ENCODE measurements at regions not wholly inside any gene's neighbourhood (a gene's known extent, or its start where the extent isn't known, plus 50 kb on each side); places are given as distances from the start of the nearest gene placed in this dataset.
A peak's percentile ranks its signal among the peaks of the same experiment; 100 is the strongest.

DNA sequence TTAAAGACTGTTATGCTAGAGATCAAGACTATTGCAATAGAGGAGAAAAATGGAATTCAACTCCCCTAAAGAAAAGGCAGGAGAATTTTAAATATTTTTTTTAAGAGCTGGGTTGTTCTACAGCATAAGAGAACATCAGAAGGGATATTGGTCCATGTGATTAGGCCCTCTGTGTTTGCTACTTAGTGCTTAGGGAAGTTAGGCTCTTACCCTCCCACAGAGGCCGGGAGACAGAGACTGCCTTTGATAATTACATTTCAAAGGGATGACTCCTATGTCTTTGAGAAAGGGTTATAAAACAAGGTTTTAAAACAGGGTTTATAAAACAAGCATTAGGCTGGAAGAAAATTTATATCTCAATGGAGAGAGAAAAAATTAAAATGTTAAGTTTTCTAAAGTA is 1248.1 kb upstream of the PCDH20 start:
- no peak for DNase-seq (ENCODE audit: low read depth)

DNA sequence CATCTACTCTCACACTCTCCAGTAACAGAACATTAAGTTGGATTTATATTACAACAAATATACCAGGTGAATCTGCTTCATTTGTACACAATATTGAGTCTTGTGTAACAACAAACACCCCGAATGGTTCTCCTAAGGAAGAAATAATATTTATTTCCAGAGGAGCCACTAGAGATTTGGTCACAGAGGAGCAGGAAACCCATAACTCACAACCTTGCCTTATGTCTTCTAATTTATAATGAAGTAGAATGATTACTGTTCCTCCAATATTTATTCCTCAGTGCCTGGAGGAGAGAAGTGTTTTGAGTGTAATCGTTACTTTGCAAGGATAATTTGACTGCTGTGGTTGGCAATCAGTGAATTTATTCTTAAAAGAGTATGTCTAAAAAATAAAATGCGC is 1243.7 kb upstream of the PCDH20 start:
- DNase-seq (ENCODE audit: low read depth), result no peak

DNA sequence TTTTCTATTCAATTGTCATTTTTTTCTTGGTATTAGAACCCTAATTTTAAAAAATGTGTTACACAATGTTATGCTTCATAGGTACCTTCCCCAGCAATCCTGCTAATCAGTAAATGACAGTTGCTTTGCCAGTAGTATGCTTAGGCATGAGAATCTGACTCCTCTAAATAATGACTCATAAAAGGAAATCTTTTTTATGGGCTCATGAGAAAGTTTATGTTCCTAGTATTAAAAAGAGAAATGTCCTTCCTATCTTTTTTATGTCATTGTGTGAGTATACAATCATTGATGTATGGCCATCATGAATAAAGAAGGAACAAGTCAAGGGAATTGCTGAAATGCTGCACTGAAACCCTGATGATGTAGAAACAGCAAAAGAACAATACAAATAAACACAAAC is 1237.7 kb upstream of the PCDH20 start:
- no peak for DNase-seq (ENCODE audit: low read depth)

DNA sequence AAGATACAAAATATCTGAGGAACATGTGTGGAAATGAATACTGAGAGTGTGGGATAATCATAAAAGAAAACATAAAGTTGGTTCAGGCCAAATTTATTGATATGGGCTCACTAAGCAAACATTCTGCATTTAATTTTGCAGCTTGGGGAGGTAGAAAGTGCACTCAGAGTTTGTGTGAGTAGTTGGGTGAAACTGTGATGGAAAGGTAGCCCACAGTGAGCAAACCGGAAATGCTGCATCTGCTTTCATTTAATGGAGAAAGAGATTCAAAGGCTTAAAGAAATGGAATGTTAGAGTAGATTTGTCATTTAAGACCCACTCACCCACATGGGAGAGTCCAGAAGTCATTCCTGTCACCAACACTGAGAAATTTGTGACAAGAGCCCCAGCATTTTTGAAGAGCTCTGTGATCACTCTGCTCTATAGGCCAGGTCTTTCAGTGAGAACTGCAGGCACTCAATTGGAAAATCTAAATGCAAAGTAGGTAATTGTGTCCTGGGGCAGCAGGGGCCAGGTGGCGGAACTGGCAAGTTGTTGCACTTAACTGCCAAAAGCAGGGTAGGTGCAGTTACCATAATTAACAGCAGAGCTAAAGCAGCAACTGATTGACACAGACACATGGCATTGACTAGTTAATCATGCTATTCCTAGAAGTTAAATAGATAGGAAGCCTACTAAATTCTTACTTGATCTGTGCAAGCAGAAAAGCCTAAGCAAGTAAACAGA is 1228.3 kb upstream of the PCDH20 start:
- no peak for DNase-seq (ENCODE audit: low read depth)

DNA sequence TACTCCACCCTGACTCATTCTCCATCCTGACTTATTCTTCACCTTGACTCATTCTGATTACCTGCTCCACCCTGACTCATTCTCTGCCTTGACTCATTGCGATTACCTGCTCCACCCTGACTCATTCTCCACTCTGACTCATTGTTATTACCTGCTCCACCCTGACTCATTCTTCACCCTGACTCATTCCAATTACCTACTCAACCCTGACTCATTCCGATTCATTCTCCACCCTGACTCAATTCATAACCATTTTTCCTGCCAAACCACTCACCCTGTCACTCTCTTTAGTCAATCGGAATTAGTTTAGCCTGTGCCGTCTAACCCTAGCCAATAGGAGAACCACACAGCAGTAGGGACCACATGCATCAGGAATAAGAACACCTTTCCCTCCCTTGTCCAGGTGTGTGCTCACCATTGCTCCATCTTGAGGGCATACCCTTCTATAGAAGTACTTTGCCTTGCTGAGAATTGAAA is 1227.4 kb upstream of the PCDH20 start:
- DNase-seq (ENCODE audit: low read depth), result peak; percentile 25

DNA sequence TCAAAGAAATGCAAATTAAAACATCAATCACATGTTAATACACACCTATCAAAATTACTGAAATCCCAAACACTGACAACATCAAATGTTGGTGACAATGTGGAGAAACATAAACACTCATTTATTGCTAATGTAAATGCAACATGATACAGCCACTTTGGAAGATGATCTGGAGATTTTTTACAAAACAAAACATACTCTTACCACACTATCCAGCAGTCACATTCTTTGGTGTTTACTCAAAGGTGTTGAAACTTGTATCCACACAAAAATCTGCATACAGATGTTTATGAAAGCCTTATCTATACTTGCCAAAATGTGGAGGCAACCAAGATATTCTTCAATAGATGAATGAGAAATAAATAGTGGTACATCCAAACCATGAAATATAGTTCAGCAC is 1219.5 kb upstream of the PCDH20 start:
- DNase-seq (ENCODE audit: low read depth), result no peak

DNA sequence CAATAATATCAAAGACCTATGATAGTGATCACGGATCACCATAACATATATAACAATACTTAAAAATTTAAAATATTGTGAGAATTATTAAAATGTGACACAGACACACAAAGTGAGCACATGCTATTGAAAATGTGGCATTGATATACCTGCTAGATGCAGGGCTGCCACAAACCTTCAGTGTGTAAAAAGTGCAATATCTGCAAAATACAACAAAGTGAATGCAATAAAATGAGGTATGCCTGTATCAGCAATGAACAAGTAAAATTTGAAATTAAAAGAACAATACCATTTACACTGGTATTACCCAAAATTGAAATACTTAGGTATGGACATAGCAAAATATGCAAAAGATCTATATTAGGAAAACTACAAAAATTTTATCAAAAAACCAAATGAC is 1217.8 kb upstream of the PCDH20 start:
- DNase-seq (ENCODE audit: low read depth), result no peak

DNA sequence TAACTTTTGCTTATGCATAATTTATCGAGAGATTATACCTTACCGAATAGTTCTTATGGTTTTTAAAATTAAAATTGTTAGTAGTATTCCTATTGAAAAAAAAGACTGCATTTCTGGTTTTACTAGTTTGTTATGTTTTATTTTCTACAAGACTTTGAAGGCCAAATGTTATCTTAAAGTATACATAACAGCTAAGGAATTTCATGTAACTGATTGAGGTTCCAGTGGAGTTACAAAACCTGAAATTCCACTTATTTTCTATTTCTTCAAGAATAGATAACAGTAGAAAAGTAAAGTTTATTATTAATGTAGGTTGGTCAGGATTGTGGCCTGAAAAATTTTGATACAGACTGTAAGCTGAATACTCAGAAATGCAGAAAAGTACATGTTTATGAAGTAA is 1216.0 kb upstream of the PCDH20 start:
- DNase-seq (ENCODE audit: low read depth), result no peak

DNA sequence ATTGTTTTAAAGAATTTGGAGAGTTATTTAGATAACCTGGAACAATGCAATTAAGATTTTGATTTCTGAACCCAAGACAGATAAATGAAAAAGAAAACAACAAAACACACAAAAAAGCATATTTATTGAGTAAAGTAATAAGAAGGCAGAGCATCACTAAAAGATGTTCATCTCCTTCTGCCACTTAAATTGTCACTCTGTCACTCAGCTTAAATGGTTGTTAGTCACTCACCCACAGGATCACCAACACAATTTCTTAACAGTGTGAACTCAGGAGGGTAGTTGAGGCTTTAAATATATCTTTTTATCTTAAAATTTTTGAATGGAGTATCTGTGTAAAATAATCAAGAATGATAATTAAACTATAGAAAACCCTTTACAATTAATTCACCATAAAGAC is 1215.5 kb upstream of the PCDH20 start:
- DNase-seq (ENCODE audit: low read depth), result no peak

DNA sequence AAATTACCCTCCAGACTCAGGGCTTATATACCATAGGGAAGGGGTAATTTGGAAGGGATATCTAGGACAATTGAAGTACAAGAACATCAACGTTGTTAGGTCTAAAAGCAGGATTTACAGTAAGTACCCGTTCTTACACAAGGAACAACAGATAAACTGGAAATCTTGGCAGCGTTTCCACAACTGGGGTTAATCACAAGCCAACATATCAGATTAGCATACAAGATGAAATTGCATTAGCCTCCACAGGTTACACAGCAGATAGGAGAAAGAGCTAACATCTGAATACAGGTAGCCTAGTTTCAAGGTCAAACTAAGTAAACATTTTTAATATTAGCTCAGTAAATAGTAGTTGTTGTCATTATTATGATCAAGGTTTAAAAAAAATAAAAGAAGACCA is 1214.0 kb upstream of the PCDH20 start:
- no peak for DNase-seq (ENCODE audit: low read depth)

DNA sequence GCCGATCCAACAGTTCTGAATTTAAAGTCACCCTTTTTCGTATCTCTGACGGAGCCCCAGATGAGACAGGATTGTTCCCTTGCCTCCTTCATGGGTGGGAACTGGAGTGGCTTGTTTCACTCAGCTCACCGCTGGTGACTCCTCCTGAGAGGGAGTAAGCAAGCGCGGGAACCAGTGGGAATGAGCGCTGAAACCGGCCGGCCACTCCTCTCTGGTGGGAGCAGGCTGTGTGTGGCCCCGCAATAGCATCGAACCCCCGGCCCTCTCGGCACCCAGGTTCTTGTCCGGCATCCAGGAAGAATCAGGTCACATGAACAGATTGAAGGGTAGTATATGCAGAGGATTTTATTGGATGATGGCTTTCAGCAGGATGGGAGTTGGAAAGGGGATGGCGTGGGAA is 1211.6 kb upstream of the PCDH20 start:
- no peak for DNase-seq (ENCODE audit: low read depth)

DNA sequence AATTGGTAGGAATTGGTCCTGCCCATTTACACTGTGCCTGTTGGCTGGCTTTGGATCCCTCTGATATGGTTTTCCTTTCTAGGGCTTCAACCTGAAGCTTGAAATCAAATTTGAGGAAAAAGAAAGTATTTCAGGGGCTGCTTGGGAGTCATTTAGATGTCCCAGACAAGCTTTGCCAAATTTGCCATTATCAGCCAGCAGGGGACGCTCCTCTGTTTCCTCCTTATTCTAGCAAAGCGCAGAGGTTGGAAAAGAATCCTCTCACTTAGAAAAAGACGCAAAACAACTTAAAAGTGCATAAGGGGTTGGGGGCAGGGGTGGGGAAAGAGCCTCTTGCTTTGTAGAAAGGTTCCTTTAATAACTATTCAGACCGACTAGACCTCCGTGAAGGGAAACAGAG is 1211.1 kb upstream of the PCDH20 start:
- no peak for DNase-seq (ENCODE audit: low read depth)

DNA sequence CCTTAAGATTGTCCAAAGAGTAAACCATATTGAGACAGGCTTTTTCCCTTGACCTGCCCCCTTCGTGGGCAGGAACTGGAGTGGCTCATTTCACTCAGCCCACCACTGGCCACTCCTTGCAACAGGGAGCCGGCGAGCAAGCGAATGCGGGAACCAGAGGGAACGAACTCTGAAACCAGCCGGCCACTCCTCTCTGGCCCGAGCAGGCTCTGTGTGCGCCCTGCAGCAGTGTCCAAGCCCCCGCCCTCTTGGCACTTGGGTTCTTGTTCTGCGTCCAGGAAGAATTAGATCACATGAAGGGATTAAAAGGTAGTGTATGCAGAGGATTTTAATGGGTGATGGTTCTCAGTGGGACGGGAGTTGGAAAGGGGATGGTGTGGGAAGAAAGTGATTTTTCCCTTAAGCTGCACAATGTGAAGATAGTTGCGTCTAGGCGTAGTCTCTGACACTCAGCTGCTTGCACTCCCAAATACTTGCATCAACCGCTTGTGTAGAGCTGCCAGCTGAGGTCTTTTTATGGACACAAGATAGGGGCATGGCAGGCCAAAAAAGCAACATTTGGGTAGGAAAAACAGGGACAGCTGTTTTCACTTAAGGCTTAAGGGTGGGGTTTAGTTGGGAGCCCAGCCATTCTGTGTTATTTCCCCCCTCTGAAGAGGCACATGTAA is 1209.7 kb upstream of the PCDH20 start:
- no peak for DNase-seq (ENCODE audit: low read depth)

DNA sequence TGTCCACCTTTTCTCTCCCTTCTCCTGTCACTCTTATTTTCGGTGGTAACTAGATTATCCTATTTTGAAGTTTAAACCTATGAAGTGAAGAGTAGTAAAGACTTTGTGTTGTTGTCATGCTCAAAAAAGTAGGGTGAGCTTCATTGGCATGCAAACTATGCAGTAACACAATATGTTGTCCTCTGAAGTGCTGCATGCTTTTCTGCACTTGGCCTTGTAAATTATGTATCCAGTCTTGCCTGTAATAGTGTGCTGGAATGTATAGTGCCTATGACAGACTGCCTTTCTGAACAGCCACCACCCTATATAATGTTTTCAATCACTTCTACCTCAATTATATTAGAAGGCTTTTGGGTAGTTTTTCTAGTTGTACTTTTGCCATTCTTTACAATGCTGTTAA is 1198.2 kb upstream of the PCDH20 start:
- DNase-seq (ENCODE audit: low read depth), result no peak

DNA sequence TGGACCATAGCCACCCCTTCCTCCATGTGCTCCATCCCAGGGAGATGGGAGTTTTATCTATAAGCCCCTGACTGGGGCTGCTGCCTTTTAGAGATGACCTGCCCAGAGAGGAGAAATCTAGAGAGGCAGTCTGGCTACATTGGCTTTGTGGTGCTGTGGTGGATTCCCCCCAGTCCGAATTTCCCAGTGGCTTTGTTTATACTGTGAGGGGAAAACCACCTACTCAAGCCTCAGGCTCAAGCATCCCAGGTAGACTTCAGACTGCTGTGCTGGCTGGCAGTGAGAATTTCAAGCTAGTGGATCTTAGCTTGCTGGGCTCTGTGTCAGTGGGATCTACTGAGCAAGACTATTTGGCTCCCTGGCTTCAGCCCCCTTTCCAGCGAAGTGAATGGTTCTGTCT is 1195.7 kb upstream of the PCDH20 start:
- no peak for DNase-seq (ENCODE audit: low read depth)

DNA sequence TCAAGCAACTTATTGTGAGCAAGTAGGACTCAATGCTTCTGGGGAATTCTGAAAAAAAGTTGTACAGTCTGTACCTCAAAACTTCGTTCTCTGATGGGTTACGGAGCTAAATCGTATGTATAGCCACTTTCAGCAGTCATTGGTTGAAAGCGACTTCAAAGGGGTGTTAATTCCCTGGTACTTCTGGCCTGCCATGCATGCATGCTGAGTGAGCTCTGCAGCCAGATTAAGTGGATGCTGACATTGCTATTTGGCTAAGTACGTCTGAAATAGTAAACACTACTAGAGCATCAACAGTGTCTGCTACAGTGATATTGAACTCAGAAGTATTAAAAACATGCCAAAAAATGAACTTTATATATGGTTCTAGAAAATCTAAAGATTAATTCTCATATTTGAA is 1183.1 kb upstream of the PCDH20 start:
- DNase-seq (ENCODE audit: low read depth), result no peak

DNA sequence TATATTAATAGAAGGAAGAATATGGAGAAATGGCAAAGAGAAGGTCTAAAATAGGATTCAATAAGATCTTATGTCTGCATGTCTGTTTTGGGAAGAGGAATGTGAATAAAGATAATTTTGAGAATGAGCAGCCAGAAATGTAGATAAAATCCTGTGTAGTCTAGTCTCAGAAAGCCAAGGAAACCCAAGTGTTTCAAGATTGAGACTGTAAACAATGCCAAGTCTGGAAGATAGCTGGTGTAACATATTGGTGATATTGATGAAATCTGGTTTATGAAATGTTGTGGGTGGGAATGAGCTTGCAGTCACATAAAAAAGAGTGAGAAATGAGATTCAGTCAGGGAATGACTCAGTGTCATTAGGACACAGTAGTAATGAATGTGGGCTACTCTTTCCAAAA is 1180.3 kb upstream of the PCDH20 start:
- DNase-seq (ENCODE audit: low read depth), result no peak

DNA sequence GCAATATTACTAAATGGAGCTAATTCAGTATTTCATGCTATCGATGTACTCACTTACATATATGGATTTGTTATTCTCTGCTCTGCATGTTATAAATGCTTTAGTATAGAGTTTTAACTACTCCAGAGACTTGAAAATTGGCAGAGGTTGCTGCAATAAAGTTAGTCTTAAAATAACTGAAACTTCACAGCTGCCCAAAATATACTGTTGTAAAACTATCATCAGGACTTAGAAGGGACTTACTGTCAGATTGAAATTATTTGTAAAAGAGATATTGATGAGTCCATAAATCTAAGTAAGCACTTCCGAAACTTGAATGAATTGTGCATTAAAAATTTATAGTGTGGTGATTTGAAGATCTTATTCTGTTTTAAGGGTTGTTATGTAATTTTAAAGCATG is 1178.2 kb upstream of the PCDH20 start:
- DNase-seq (ENCODE audit: low read depth), result no peak

DNA sequence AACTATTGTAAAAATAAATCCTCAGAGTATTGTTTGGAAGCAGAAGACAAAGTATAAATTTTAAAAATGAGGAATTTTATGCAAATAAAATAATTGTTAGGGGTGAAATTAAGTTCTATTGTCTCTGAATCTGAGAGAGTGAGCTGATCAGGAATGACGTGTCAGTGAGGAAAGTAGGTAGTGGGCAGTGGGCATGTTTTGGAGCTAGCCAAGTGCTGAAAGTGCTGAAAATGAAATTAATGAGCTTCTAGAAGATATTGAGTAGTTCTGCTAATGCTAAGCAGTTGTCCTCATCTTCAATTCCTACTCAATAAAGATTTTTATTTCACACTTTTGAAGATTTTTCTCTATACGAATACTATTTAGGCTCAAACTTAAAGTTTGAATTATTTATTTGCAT is 1167.8 kb upstream of the PCDH20 start:
- no peak for DNase-seq (ENCODE audit: low read depth)

DNA sequence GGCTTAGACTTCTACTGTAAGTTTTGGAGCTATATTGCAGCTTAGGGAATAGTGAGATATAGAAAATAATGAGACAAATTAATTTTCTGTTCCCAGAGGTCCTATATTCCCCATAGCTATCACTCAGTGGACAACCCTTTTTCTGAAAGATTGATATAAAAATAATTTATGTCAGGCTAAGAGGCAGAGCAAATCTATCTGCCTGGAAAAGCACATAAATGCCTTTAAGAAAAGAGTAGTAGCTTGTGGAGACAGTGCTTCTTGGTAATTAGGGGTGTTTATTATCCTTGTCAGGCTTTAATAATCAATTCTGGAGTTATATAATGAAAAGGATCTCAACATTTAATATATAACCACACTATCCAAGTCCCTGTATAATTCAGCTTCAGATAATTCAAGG is 1162.8 kb upstream of the PCDH20 start:
- DNase-seq (ENCODE audit: low read depth), result no peak

DNA sequence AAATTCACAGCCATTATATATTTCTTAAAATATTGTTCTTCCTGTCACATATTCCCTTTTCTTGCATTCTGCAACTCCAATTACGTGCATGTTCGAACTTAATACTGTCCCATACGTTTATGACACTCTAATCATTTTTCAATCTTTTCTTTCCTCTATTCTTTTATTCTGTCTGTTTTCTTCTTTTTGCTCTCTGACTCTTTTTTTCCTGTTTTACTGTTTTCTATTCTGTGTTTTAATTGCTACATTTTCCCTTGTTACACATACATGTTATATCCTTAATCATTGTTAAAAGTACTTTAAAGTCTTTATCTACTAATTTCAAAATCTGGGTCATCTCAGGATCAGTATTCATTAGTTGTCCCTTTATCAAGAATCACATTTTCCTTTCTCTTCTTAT is 1149.1 kb upstream of the PCDH20 start:
- DNase-seq (ENCODE audit: low read depth), result no peak

DNA sequence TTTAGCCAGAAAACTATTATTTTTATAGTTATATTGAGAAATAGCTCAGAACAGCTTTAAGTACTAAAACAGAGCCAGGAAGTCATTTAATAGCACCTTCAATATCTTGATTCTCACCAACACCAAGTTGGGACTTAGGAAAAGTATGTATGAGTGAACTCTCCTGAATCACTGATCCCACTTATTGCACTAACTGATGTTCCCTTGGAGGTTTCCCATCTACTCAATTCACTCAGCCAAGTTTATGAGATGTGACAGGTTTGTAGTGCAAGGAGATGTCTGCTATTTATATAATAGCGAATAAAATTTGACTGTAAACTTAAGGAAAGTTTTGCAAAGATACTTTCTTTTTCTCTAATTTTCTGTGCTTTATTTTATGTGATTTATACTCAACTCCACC is 1147.6 kb upstream of the PCDH20 start:
- DNase-seq (ENCODE audit: low read depth), result no peak

DNA sequence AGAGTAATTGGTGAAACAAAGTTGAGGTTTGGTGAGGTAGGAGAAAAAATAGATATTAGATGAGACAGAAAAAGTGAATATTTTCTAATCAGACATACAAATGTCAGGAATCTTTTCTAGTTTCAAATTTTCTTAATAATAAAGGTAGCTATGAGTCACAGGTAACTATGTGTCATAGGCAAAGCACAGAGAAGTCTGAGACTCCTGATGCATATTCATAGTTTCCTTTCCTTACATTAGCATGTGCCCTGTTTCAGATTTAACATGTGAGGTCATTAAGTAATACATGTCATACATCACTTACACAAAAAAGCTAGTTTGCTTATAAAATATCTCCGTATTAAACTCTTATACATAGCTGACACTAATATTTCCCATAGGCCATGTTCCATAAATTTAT is 1141.3 kb upstream of the PCDH20 start:
- no peak for DNase-seq (ENCODE audit: low read depth)

DNA sequence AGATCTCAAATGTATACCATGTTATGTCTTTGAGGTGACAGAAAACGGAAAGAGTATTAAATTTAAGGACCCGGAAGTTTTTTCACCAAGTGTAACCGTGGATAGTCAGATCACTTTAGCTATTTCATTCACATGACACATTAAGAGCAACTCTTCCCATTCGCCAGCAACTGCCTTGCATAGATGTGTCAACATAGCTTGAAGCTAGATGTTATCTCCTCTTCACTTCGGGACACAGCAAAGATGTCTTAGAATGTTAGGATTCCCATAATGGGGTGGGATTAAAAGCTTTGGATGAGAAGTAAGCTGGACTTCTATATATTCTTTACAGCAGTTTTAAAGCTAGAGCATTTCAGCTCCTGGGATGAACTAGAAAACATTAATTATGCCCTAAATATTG is 1135.9 kb upstream of the PCDH20 start:
- DNase-seq (ENCODE audit: low read depth), result no peak
